Esophagus muscularis mucosa (tissue), 4 donors: ENCODE measurements at regions not wholly inside any gene's neighbourhood (a gene's known extent, or its start where the extent isn't known, plus 50 kb on each side); places are given as distances from the start of the nearest gene placed in this dataset.

Experiments used
- DNase-seq: peaks from one replicate; pipeline ENCODE4 v3.0.0-alpha.2; 2017; ENCODE audit errors: extremely low spot score
- H3K27ac ChIP-seq, 4 donors: fragments of 200-600 bp; sonication (generic); replicated peaks in 1 of 4; 1 replicate in 3 of 4; 2 replicates in 1 of 4; pipeline ENCODE4 v1.5.1; 2016 to 2019; ENCODE audit warnings: mild to moderate bottlenecking in 1 of 4
- H3K27me3 ChIP-seq, 4 donors: fragments of 200-600 bp; sonication (generic); one replicate each; pipeline versions ENCODE4 v1.5.1 to v1.6.0; 2016 to 2019
- H3K36me3 ChIP-seq, 4 donors: fragments of 200-600 bp; sonication (generic); one replicate each; pipeline ENCODE4 v1.5.1; 2016 to 2019
- H3K4me1 ChIP-seq, 4 donors: fragments of 200-600 bp; sonication (generic); one replicate each; pipeline ENCODE4 v1.5.1; 2016 to 2019
- H3K4me3 ChIP-seq, 4 donors: fragments of 200-600 bp; sonication (generic); 1 replicate in 2 of 4; 2 replicates in 2 of 4; pipeline ENCODE4 v1.5.1; 2016 to 2019; ENCODE audit warnings: mild to moderate bottlenecking in 4 of 4, moderate library complexity in 1 of 4
- H3K9me3 ChIP-seq, 4 donors: fragments of 200-600 bp; sonication (generic); 1 replicate in 3 of 4; 2 replicates in 1 of 4; pipeline ENCODE4 v1.5.1; 2016 to 2019
- EP300 ChIP-seq: sonication (generic); formaldehyde crosslinking; IDR thresholded peaks from one replicate; pipeline ENCODE4 v1.6.1; 2017; ENCODE audit warnings: antibody characterized with exemption
- POLR2A ChIP-seq: fragments of 450-650 bp; IDR thresholded peaks from one replicate; pipeline ENCODE4 v1.6.1; 2017; ENCODE audit warnings: antibody characterized with exemption, moderate library complexity, mild to moderate bottlenecking, low read depth
- POLR2AphosphoS5 ChIP-seq, 2 donors: sonication (generic); formaldehyde crosslinking; IDR thresholded peaks; one replicate each; pipeline ENCODE4 v1.6.1; 2017; ENCODE audit warnings: antibody characterized with exemption in 2 of 2
- WGBS: methylation state at CpG from one replicate; pipeline ENCODE4 v1.1.5; 2018; 5-methylcytosine and 5-hydroxymethylcytosine counted together
- intact Hi-C: fragments of 100-400 bp; cut with DNase I; formaldehyde crosslinking; loops from one replicate; pipeline ENCODE4 v1.15.1; 2023
- TF ChIP-seq, protein P1 (sequence below), 3 experiments: fragments of 200-600 bp in 2 of 3; fragments of 450-650 bp in 1 of 3; sonication (generic) in 2 of 3; IDR thresholded peaks; one replicate each; pipeline ENCODE4 v1.5.1; 2017 to 2019; ENCODE audit warnings: antibody characterized with exemption in 3 of 3, mild to moderate bottlenecking in 2 of 3, moderate library complexity in 1 of 3

DNA sequence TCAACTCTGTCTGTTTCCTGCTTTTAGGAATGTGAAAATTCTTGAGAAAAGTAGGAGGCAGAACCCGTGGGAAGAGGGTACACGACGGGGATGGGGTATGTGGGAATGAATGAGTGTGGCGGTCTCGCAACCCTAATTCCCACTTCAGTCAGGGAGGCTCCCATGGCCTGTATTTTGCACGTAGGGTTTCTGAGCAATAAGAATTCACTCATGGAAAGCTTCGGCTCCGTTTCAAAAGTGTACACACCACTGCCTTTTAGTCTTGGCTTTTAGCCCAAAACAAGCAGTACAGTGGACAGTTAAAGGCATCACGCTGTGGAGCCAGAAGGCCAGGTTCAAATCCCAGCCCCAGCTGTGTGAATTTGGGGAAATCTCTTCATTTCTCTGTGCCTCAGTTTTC, 116.7 kb downstream of the MN1 start:
- peaks cover 23 to 29% (median 25%) of the 10 kb centered on the region in 4 donors for H3K4me1 ChIP-seq
- DNase-seq: no peak
- TF ChIP-seq POLR2A: no peak
- TF ChIP-seq, protein P1, sequence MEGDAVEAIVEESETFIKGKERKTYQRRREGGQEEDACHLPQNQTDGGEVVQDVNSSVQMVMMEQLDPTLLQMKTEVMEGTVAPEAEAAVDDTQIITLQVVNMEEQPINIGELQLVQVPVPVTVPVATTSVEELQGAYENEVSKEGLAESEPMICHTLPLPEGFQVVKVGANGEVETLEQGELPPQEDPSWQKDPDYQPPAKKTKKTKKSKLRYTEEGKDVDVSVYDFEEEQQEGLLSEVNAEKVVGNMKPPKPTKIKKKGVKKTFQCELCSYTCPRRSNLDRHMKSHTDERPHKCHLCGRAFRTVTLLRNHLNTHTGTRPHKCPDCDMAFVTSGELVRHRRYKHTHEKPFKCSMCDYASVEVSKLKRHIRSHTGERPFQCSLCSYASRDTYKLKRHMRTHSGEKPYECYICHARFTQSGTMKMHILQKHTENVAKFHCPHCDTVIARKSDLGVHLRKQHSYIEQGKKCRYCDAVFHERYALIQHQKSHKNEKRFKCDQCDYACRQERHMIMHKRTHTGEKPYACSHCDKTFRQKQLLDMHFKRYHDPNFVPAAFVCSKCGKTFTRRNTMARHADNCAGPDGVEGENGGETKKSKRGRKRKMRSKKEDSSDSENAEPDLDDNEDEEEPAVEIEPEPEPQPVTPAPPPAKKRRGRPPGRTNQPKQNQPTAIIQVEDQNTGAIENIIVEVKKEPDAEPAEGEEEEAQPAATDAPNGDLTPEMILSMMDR (IDR thresholded peaks at IDR 0.05): no peak
- TF ChIP-seq EP300: no peak
- TF ChIP-seq POLR2AphosphoS5 (IDR thresholded peaks at IDR 0.05): no peak
- intact Hi-C loops: no loop called here
- no peaks in the 10 kb centered on the region for H3K27me3 ChIP-seq
- no peaks in the 10 kb centered on the region for H3K36me3 ChIP-seq
- peak overlapping the region in 3 of 4 donors; percentile 53 to 77 (median 75) for H3K27ac ChIP-seq
- H3K4me3 ChIP-seq: no peak overlapping the region
- H3K9me3 ChIP-seq: peaks cover 0 to 6% (median 2%) of the 10 kb centered on the region in 4 donors
- WGBS: 48% methylated on average over 9 of the region's 9 CpGs

DNA sequence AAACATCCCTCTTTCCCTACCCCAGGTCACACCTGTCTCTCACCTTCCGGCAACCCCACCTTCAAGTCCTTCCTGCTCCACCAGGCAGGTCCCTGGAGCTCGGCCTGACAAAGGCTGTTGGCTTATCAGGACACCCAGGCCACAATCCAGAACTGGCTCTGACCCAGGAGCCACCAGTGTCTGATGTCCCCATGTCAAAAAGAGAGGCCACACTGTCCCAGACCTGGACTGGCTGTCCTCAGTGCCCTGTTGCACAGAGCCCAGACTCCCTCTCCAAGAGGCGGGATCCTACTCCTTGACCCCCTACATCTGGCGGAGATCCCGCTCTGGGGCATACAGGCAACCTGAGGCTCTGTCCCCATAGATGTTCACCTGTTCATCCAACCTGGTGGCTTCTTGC, 116.0 kb downstream of the MN1 start:
- TF ChIP-seq POLR2AphosphoS5 (IDR thresholded peaks at IDR 0.05) (no peak), POLR2A (no peak), EP300 (no peak)
- TF ChIP-seq, protein P1 (IDR thresholded peaks at IDR 0.05): no peak
- Histone ChIP-seq H3K27me3 (no peaks in the 10 kb centered on the region), H3K36me3 (no peaks in the 10 kb centered on the region), H3K4me3 (no peak overlapping the region), H3K27ac (peak overlapping the region; percentile 53 to 79 (median 76)), H3K9me3 (peaks cover 0 to 6% (median 2%) of the 10 kb centered on the region in 4 donors), H3K4me1 (peaks cover 23 to 29% (median 25%) of the 10 kb centered on the region in 4 donors)
- WGBS: 89% methylated on average over 5 of the region's 5 CpGs
- no peak for DNase-seq
- intact Hi-C loops: no loop called here

DNA sequence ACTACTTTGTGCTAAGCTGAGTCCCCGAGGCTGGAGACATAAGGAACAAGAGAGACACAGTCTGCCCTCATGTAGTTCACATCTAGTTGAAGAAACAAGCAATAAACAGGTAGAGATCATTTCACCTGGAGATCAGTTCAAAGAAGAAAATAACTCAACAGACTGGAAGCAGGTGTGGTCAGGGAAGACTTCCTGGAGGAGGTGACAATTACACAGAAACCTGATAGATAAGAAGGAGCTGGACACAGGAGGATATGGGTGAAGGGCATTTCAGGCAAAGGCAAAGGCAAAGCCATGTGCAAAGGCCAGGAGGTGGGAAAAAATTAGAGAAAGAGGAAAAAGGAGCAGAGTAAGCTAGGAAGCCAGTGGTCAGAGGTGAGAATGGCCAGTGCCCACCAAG, 115.6 kb downstream of the MN1 start:
- DNase-seq: no peak
- no peaks in the 10 kb centered on the region for H3K36me3 ChIP-seq
- H3K27me3 ChIP-seq: no peaks in the 10 kb centered on the region
- no peak overlapping the region for H3K4me3 ChIP-seq
- peaks cover 0 to 6% (median 2%) of the 10 kb centered on the region in 4 donors for H3K9me3 ChIP-seq
- WGBS: 100% methylated on average over 1 of the region's 1 CpG
- intact Hi-C loops: no loop called here
- H3K27ac ChIP-seq: peak overlapping the region; percentile 75 to 81 (median 78)
- TF ChIP-seq EP300 (no peak), POLR2A (no peak), POLR2AphosphoS5 (IDR thresholded peaks at IDR 0.05) (no peak)
- TF ChIP-seq, protein P1 (IDR thresholded peaks at IDR 0.05): no peak
- H3K4me1 ChIP-seq: peaks cover 23 to 29% (median 25%) of the 10 kb centered on the region in 4 donors

DNA sequence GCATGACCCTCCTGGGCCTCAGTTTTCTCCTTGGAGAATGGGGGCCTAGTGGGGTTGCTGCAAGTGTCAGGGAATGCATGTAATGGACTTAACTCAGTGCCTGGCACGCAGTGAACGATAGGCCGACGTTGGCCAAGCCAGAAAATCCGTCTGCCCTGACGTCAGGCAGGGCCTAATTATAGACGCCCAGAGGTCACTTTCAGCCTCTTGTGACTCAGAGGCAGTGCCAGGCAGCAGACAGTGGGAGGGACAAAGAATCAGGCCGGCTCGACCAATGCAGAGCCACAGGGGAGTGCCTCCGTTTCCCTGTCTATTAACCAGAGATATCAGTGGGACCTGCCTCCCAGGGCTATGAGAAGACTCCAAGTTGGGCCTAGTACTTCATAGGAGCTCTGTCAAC, 115.0 kb downstream of the MN1 start:
- H3K36me3 ChIP-seq: no peaks in the 10 kb centered on the region
- TF ChIP-seq, protein P1 (IDR thresholded peaks at IDR 0.05): no peak
- no peak for TF ChIP-seq POLR2A
- peak; percentile 73 to 87 for TF ChIP-seq POLR2AphosphoS5 (IDR thresholded peaks at IDR 0.05)
- TF ChIP-seq EP300: peak; percentile 84
- no peak overlapping the region for H3K4me3 ChIP-seq
- intact Hi-C loops: no loop called here
- H3K27ac ChIP-seq: peak overlapping the region; percentile 75 to 81 (median 78)
- WGBS: 83% methylated on average over 7 of the region's 10 CpGs
- no peak for DNase-seq
- peaks cover 23 to 29% (median 25%) of the 10 kb centered on the region in 4 donors for H3K4me1 ChIP-seq
- H3K9me3 ChIP-seq: peaks cover 0 to 6% (median 2%) of the 10 kb centered on the region in 4 donors
- no peaks in the 10 kb centered on the region for H3K27me3 ChIP-seq

DNA sequence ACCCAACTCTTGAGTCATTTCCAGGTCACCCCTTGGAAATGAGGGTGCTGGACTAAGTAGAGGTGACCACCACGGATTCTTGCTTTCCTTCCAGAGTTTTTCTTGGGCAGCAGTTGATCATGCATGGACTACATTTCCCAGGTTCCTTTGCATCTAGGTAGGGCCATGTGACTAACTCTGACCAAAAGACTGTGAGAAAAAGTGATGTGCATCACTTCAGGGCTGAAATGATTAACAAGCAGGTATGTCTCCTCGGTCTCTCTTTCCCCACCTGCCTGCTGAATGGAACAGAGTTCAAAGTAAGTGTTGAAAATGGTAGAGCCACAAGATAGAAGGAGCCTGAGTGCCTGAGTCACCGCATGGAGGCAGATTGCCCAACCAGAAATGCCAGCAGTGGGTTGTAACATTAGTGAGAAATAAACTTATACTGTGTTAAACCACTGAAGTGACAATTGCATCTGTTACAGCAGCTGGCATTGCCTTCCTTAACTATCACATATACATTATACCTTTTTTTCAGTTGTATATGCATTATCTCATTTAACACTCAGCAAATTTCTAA, 113.5 kb downstream of the MN1 start:
- peaks cover 0 to 6% (median 2%) of the 10 kb centered on the region in 4 donors for H3K9me3 ChIP-seq
- TF ChIP-seq, protein P1 (IDR thresholded peaks at IDR 0.05): no peak
- TF ChIP-seq EP300: no peak
- TF ChIP-seq POLR2AphosphoS5 (IDR thresholded peaks at IDR 0.05): no peak
- intact Hi-C loops: no loop called here
- no peak overlapping the region for H3K27ac ChIP-seq
- DNase-seq: no peak
- H3K27me3 ChIP-seq: no peaks in the 10 kb centered on the region
- H3K4me3 ChIP-seq: no peak overlapping the region
- WGBS: 67% methylated on average over 3 of the region's 3 CpGs
- peaks cover 23 to 29% (median 25%) of the 10 kb centered on the region in 4 donors for H3K4me1 ChIP-seq
- H3K36me3 ChIP-seq: no peaks in the 10 kb centered on the region
